ENCODE measurements at regions not wholly inside any gene's neighbourhood (a gene's known extent, or its start where the extent isn't known, plus 50 kb on each side); places are given as distances from the start of the nearest gene placed in this dataset.

GRCh38 chr17:71558901-71559300, 561.9 kb upstream of the SOX9 start:
- TF ChIP-seq, protein P1, sequence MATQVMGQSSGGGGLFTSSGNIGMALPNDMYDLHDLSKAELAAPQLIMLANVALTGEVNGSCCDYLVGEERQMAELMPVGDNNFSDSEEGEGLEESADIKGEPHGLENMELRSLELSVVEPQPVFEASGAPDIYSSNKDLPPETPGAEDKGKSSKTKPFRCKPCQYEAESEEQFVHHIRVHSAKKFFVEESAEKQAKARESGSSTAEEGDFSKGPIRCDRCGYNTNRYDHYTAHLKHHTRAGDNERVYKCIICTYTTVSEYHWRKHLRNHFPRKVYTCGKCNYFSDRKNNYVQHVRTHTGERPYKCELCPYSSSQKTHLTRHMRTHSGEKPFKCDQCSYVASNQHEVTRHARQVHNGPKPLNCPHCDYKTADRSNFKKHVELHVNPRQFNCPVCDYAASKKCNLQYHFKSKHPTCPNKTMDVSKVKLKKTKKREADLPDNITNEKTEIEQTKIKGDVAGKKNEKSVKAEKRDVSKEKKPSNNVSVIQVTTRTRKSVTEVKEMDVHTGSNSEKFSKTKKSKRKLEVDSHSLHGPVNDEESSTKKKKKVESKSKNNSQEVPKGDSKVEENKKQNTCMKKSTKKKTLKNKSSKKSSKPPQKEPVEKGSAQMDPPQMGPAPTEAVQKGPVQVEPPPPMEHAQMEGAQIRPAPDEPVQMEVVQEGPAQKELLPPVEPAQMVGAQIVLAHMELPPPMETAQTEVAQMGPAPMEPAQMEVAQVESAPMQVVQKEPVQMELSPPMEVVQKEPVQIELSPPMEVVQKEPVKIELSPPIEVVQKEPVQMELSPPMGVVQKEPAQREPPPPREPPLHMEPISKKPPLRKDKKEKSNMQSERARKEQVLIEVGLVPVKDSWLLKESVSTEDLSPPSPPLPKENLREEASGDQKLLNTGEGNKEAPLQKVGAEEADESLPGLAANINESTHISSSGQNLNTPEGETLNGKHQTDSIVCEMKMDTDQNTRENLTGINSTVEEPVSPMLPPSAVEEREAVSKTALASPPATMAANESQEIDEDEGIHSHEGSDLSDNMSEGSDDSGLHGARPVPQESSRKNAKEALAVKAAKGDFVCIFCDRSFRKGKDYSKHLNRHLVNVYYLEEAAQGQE (IDR thresholded peaks at IDR 0.05; ENCODE audit: insufficient read depth in 1 of 2, low read depth in 2 of 2, low read length in 1 of 2): no peak
- TF ChIP-seq, protein P2, sequence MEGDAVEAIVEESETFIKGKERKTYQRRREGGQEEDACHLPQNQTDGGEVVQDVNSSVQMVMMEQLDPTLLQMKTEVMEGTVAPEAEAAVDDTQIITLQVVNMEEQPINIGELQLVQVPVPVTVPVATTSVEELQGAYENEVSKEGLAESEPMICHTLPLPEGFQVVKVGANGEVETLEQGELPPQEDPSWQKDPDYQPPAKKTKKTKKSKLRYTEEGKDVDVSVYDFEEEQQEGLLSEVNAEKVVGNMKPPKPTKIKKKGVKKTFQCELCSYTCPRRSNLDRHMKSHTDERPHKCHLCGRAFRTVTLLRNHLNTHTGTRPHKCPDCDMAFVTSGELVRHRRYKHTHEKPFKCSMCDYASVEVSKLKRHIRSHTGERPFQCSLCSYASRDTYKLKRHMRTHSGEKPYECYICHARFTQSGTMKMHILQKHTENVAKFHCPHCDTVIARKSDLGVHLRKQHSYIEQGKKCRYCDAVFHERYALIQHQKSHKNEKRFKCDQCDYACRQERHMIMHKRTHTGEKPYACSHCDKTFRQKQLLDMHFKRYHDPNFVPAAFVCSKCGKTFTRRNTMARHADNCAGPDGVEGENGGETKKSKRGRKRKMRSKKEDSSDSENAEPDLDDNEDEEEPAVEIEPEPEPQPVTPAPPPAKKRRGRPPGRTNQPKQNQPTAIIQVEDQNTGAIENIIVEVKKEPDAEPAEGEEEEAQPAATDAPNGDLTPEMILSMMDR (IDR thresholded peaks at IDR 0.05): no peak
- TF ChIP-seq SIN3A (IDR thresholded peaks at IDR 0.05; ENCODE audit: borderline replicate concordance, insufficient read depth, low read depth, low read length): no peak
- TF ChIP-seq TCF7L2 (IDR thresholded peaks at IDR 0.05; ENCODE audit: low read depth, low read length): no peak
- TF ChIP-seq POLR2AphosphoS5 (IDR thresholded peaks at IDR 0.05; ENCODE audit: low read depth, low read length): no peak
- Histone ChIP-seq H3K4me3 (ENCODE audit: low read depth in 2 of 2, low read length in 2 of 2) (no peak overlapping the region), H3K36me3 (ENCODE audit: control insufficient read depth, insufficient read depth, low read length) (no peaks in the 10 kb centered on the region), H3K4me1 (ENCODE audit: control insufficient read depth, insufficient read depth, low read length) (no peaks in the 10 kb centered on the region), H3K27me3 (ENCODE audit: control insufficient read depth, insufficient read depth, low read length) (no peaks in the 10 kb centered on the region; the same call in 1 of the 2 replicates), H3K9me3 (ENCODE audit: control insufficient read depth, insufficient read depth, low read depth, low read length) (no peaks in the 10 kb centered on the region), H3K27ac (ENCODE audit: low read length) (no peak overlapping the region)
- POLR2A ChIA-PET: no interaction called here
- BruUV-seq (replicated peaks): no TSS peak
- in situ Hi-C loops (cut with HindIII; ENCODE audit: low pct_unique_long_range_greater_than_20kb, low sequenced_read_pairs): no loop called here
- ATAC-seq (no peak), DNase-seq (ENCODE audit: low read depth, low spot score) (no peak)
- CTCF ChIA-PET: no interaction called here
- intact Hi-C loops (cut with micrococcal nuclease; ENCODE audit: unreplicated experiment): no loop called here

- in situ Hi-C loops (cut with HindIII; ENCODE audit: low pct_unique_long_range_greater_than_20kb, low sequenced_read_pairs) (no loop called here), intact Hi-C loops (cut with micrococcal nuclease; ENCODE audit: unreplicated experiment) (no loop called here)
These were observed 548.5 kb upstream of the SOX9 start for GRCh38 chr17:71572343-71572742.

More at GRCh38 chr17:71572343-71572742, 548.5 kb upstream of the SOX9 start:
- Histone ChIP-seq H3K4me3 (ENCODE audit: low read depth in 2 of 2, low read length in 2 of 2) (no peak overlapping the region), H3K27ac (ENCODE audit: low read length) (no peak overlapping the region), H3K36me3 (ENCODE audit: control insufficient read depth, insufficient read depth, low read length) (no peaks in the 10 kb centered on the region), H3K27me3 (ENCODE audit: control insufficient read depth, insufficient read depth, low read length) (no peaks in the 10 kb centered on the region), H3K4me1 (ENCODE audit: control insufficient read depth, insufficient read depth, low read length) (no peaks in the 10 kb centered on the region), H3K9me3 (ENCODE audit: control insufficient read depth, insufficient read depth, low read depth, low read length) (no peaks in the 10 kb centered on the region)
- BruUV-seq (replicated peaks): no TSS peak
- no peak for TF ChIP-seq POLR2AphosphoS5 (IDR thresholded peaks at IDR 0.05; ENCODE audit: low read depth, low read length)
- TF ChIP-seq, protein P2 (IDR thresholded peaks at IDR 0.05): no peak
- no peak for TF ChIP-seq SIN3A (IDR thresholded peaks at IDR 0.05; ENCODE audit: borderline replicate concordance, insufficient read depth, low read depth, low read length)
- TF ChIP-seq TCF7L2 (IDR thresholded peaks at IDR 0.05; ENCODE audit: low read depth, low read length): no peak
- TF ChIP-seq, protein P1 (IDR thresholded peaks at IDR 0.05; ENCODE audit: insufficient read depth in 1 of 2, low read depth in 2 of 2, low read length in 1 of 2): no peak
- no peak for DNase-seq (ENCODE audit: low read depth, low spot score)
- ChIA-PET CTCF (interaction anchor here (0.7 kb wide), 1 partner anchor 112 kb away, joined by 6 read pairs; no protein-coding TSS in a partner anchor), POLR2A (interaction anchor here (0.7 kb wide), 1 partner anchor 1069 kb away, joined by 4 read pairs; no protein-coding TSS in a partner anchor)
- no peak for ATAC-seq

Data from Panc1 (cell line).